ENCODE measurements at regions not wholly inside any gene's neighbourhood (a gene's known extent, or its start where the extent isn't known, plus 50 kb on each side); places are given as distances from the start of the nearest gene placed in this dataset.

DNA sequence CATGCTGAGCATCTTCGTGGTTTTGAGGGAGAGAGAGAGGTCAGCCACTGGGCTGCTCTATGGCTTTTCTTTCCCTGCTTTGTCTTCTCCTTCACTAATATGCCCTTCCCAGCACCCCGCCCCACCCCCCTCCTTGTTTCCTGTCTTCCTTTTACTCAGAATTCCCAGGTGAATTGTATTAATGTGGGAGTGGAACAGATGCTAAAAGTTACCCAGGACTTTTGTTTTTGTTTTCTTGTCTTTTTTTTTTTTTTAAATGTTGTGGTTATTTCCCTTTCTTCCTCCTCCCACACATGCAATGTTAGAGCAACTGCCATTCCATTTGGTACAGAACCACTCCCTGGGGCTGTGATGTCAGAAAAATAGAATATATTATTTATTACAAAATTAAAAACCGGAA, 442.7 kb upstream of the CD180 start (continued):
- TF ChIP-seq RAD21 (IDR thresholded peaks at IDR 0.05; ENCODE audit: insufficient read depth, low read depth, low read length) (no peak), HDAC2 (IDR thresholded peaks at IDR 0.05) (no peak), NR2F1 (conservative IDR thresholded peaks at IDR 0.05) (no peak), HDGF (IDR thresholded peaks at IDR 0.05) (no peak)
- TF ChIP-seq, protein P1, sequence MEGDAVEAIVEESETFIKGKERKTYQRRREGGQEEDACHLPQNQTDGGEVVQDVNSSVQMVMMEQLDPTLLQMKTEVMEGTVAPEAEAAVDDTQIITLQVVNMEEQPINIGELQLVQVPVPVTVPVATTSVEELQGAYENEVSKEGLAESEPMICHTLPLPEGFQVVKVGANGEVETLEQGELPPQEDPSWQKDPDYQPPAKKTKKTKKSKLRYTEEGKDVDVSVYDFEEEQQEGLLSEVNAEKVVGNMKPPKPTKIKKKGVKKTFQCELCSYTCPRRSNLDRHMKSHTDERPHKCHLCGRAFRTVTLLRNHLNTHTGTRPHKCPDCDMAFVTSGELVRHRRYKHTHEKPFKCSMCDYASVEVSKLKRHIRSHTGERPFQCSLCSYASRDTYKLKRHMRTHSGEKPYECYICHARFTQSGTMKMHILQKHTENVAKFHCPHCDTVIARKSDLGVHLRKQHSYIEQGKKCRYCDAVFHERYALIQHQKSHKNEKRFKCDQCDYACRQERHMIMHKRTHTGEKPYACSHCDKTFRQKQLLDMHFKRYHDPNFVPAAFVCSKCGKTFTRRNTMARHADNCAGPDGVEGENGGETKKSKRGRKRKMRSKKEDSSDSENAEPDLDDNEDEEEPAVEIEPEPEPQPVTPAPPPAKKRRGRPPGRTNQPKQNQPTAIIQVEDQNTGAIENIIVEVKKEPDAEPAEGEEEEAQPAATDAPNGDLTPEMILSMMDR (IDR thresholded peaks at IDR 0.05 in 2 of 3, conservative IDR thresholded peaks at IDR 0.05 in 1 of 3; ENCODE audit: control insufficient read depth in 2 of 3, extremely low read depth in 1 of 3, insufficient read depth in 1 of 3, low read depth in 3 of 3, low read length in 3 of 3), result no peak

DNA sequence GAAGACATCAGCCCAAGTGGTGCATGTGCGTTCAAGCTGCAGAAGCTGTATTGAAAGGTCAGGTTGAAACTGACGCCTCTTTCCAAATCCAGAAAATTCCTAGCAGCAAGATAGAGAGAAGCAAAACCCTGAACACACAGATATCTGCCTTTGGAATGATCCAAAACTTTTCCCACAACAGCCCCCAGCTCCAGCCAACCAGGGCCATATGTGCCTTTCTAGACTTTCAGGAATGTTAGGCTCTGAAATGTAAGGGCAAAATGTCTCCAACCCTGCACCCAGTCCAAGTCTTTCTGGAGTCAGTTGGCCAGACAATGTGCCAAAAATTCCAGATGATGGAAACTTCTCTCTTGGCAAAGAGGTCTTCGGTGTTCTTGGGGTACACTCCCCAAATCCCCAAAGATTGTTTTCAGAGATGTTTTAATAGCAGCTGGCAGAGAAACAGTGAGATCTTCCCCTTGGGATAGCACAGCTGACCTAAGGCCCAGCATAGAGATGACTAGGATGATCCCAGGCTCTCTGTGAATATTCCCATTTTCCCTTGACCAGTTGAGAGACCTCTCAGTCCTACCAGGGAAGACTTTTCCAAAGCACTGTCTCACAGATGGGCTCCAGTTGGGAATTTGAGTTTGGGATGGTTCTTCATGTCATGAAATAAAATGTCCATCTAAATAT, 440.4 kb upstream of the CD180 start:
- no peak overlapping the region for H3K9ac ChIP-seq (ENCODE audit: control insufficient read depth, insufficient read depth, low read length)
- WGBS (ENCODE audit: insufficient coverage, insufficient replicate concordance, low lambda C conversion rate, missing lambda C conversion rate), result 29% methylated on average over 3 of the region's 3 CpGs
- H3K4me1 ChIP-seq (ENCODE audit: control insufficient read depth, insufficient read depth, low read length), result no peaks in the 10 kb centered on the region
- H3K4me3 ChIP-seq, result no peak overlapping the region
- no peaks in the 10 kb centered on the region for H3K36me3 ChIP-seq (ENCODE audit: control insufficient read depth in 2 of 2, insufficient read depth in 2 of 2, low read length in 1 of 2)
- no peaks in the 10 kb centered on the region for H3K9me3 ChIP-seq (replicated peaks; ENCODE audit: control insufficient read depth, insufficient read depth, low read length)
- in situ Hi-C loops (cut with MboI) (no loop called here), intact Hi-C loops (cut with micrococcal nuclease; ENCODE audit: unreplicated experiment) (no loop called here)
- ATAC-seq (no peak), FAIRE-seq (no peak), DNase-seq (ENCODE audit: low read depth, low spot score) (no peak)
- no peak overlapping the region for H3K4me2 ChIP-seq (ENCODE audit: control insufficient read depth, insufficient read depth)
- RAD21 ChIA-PET (ENCODE audit: unreplicated experiment), result no interaction called here
- H4K20me1 ChIP-seq (ENCODE audit: control insufficient read depth, insufficient read depth), result no peaks in the 10 kb centered on the region
- POLR2A ChIA-PET, result no interaction called here
- no peak overlapping the region for H2AFZ ChIP-seq (ENCODE audit: control insufficient read depth, low read depth, low read length)
- no TSS peak for BruUV-seq (replicated peaks)
- H3K27ac ChIP-seq (ENCODE audit: control insufficient read depth, insufficient read depth), result no peak overlapping the region
- no peaks in the 10 kb centered on the region for H3K79me2 ChIP-seq (ENCODE audit: control insufficient read depth, insufficient read depth, low read length)
- CTCF ChIA-PET, result no interaction called here
- H3K27me3 ChIP-seq (replicated peaks in 1 of 2; ENCODE audit: control insufficient read depth in 2 of 2, insufficient read depth in 2 of 2, low read length in 1 of 2), result no peaks in the 10 kb centered on the region
- SMC1A ChIA-PET (ENCODE audit: uncharacterized antibody, unreplicated experiment), result no interaction called here
- TF ChIP-seq HDAC2 (IDR thresholded peaks at IDR 0.05) (no peak), CHD1 (IDR thresholded peaks at IDR 0.05; ENCODE audit: low read depth, low read length) (no peak), NR2F1 (conservative IDR thresholded peaks at IDR 0.05) (no peak), RCOR1 (conservative IDR thresholded peaks at IDR 0.05; ENCODE audit: low read depth, low read length) (no peak), MEF2B (IDR thresholded peaks at IDR 0.05; ENCODE audit: partially characterized antibody, poor library complexity, severe bottlenecking) (no peak), TARDBP (IDR thresholded peaks at IDR 0.05; ENCODE audit: borderline replicate concordance) (no peak), ZBED1 (IDR thresholded peaks at IDR 0.05; ENCODE audit: borderline replicate concordance) (no peak), BHLHE40 (IDR thresholded peaks at IDR 0.05; ENCODE audit: borderline replicate concordance in 1 of 2, low read depth in 2 of 2, low read length in 1 of 2) (no peak), SMC3 (IDR thresholded peaks at IDR 0.05; ENCODE audit: borderline replicate concordance, low read length) (no peak), TBL1XR1 (IDR thresholded peaks at IDR 0.05; ENCODE audit: low read depth, low read length) (no peak)
- TF ChIP-seq, protein P2, sequence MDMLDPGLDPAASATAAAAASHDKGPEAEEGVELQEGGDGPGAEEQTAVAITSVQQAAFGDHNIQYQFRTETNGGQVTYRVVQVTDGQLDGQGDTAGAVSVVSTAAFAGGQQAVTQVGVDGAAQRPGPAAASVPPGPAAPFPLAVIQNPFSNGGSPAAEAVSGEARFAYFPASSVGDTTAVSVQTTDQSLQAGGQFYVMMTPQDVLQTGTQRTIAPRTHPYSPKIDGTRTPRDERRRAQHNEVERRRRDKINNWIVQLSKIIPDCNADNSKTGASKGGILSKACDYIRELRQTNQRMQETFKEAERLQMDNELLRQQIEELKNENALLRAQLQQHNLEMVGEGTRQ (IDR thresholded peaks at IDR 0.05; ENCODE audit: borderline replicate concordance, low read depth, low read length), result no peak
- TF ChIP-seq, protein P3, sequence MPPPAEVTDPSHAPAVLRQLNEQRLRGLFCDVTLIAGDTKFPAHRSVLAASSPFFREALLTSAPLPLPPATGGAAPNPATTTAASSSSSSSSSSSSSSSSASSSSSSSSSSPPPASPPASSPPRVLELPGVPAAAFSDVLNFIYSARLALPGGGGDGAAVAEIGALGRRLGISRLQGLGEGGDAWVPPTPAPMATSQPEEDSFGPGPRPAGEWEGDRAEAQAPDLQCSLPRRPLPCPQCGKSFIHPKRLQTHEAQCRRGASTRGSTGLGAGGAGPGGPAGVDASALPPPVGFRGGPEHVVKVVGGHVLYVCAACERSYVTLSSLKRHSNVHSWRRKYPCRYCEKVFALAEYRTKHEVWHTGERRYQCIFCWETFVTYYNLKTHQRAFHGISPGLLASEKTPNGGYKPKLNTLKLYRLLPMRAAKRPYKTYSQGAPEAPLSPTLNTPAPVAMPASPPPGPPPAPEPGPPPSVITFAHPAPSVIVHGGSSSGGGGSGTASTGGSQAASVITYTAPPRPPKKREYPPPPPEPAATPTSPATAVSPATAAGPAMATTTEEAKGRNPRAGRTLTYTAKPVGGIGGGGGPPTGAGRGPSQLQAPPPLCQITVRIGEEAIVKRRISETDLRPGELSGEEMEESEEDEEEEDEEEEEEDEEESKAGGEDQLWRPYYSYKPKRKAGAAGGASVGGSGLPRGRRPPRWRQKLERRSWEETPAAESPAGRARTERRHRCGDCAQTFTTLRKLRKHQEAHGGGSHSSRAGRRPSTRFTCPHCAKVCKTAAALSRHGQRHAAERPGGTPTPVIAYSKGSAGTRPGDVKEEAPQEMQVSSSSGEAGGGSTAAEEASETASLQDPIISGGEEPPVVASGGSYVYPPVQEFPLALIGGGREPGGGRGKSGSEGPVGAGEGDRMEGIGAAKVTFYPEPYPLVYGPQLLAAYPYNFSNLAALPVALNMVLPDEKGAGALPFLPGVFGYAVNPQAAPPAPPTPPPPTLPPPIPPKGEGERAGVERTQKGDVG (CRISPR knock-in tag; IDR thresholded peaks at IDR 0.05), result no peak
- TF ChIP-seq, protein P4, sequence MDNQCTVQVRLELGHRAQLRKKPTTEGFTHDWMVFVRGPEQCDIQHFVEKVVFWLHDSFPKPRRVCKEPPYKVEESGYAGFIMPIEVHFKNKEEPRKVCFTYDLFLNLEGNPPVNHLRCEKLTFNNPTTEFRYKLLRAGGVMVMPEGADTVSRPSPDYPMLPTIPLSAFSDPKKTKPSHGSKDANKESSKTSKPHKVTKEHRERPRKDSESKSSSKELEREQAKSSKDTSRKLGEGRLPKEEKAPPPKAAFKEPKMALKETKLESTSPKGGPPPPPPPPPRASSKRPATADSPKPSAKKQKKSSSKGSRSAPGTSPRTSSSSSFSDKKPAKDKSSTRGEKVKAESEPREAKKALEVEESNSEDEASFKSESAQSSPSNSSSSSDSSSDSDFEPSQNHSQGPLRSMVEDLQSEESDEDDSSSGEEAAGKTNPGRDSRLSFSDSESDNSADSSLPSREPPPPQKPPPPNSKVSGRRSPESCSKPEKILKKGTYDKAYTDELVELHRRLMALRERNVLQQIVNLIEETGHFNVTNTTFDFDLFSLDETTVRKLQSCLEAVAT (IDR thresholded peaks at IDR 0.05), result no peak
